ENCODE measurements at regions not wholly inside any gene's neighbourhood (a gene's known extent, or its start where the extent isn't known, plus 50 kb on each side); places are given as distances from the start of the nearest gene placed in this dataset.

- TF ChIP-seq POLR2A (IDR thresholded peaks at IDR 0.05) = no peak
- TF ChIP-seq CTCF (IDR thresholded peaks at IDR 0.05) = no peak
Measured at GRCh38 chr1:82927753-82928152, 1071.2 kb downstream of the TTLL7 start.

Data from uterus (tissue), 2 donors.